NT2/D1 (cell line): ENCODE measurements at regions not wholly inside any gene's neighbourhood (a gene's known extent, or its start where the extent isn't known, plus 50 kb on each side); places are given as distances from the start of the nearest gene placed in this dataset.

Experiments used
- SUZ12 ChIP-seq: IDR thresholded peaks from 2 replicates; pipeline ENCODE4 v1.6.1; 2011; ENCODE audit not compliant: insufficient read length, insufficient read depth; ENCODE audit errors: extremely low read depth
- ZNF274 ChIP-seq: IDR thresholded peaks from 2 replicates; pipeline ENCODE4 v1.6.1; 2011; ENCODE audit warnings: mild to moderate bottlenecking, low read depth, low read length

GRCh38 chr6:165937564-165938358 is 229.9 kb downstream of the TBXT start:
- TF ChIP-seq ZNF274 (no peak), SUZ12 (no peak)
